HepG2 (cell line): ENCODE measurements at regions not wholly inside any gene's neighbourhood (a gene's known extent, or its start where the extent isn't known, plus 50 kb on each side); places are given as distances from the start of the nearest gene placed in this dataset.

ENCODE experiments used
- GABPA ChIP-seq, 2 experiments: IDR thresholded peaks; 2 replicates each; pipeline ENCODE4 v1.6.1; 2011 to 2016; ENCODE audit warnings: low read depth in 2 of 2, low read length in 1 of 2, missing biosample characterization in 1 of 2, missing genetic modification characterization in 1 of 2
- POLR2AphosphoS5 ChIP-seq: IDR thresholded peaks from 2 replicates; pipeline ENCODE4 v1.6.1; 2012; ENCODE audit warnings: low read depth, low read length
- SMARCE1 ChIP-seq: fragments of 450-650 bp; IDR thresholded peaks from 2 replicates; pipeline ENCODE4 v1.6.1; 2017; ENCODE audit warnings: borderline replicate concordance
- ZFP41 ChIP-seq: sonication (generic); formaldehyde crosslinking; IDR thresholded peaks from 2 replicates; pipeline ENCODE4 v1.4.0; 2020; ENCODE audit warnings: mild to moderate bottlenecking, missing genetic modification reagents, borderline replicate concordance
- ZNF138 ChIP-seq: sonication (generic); formaldehyde crosslinking; IDR thresholded peaks from 2 replicates; pipeline ENCODE4 v1.5.0; 2020; ENCODE audit warnings: mild to moderate bottlenecking, low read depth, missing genetic modification reagents

- TF ChIP-seq ZNF138 (CRISPR knock-in tag) (no peak), SMARCE1 (no peak), POLR2AphosphoS5 (no peak), ZFP41 (CRISPR knock-in tag) (no peak), GABPA (IDR thresholded peaks at IDR 0.05; ENCODE audit: low read depth, low read length) (no peak), GABPA (CRISPR knock-in tag; IDR thresholded peaks at IDR 0.05; ENCODE audit: low read depth) (no peak)
Measured at GRCh38 chr13:112186091-112186490, 119.1 kb downstream of the SOX1 start.
